Germinal center (tissue), 1 donor: ENCODE measurements at regions not wholly inside any gene's neighbourhood (a gene's known extent, or its start where the extent isn't known, plus 50 kb on each side); places are given as distances from the start of the nearest gene placed in this dataset.
"Not testable (repeated sequence)": the region's sequence is repeated elsewhere in the genome, so short reads cannot be mapped to it uniquely, and the experiment has no call there.

Experiments used
- DNase-seq: peaks from one replicate; pipeline ENCODE4 v3.0.0; 2012; ENCODE audit warnings: mixed read lengths, low spot score

- DNase-seq: not testable (repeated sequence)
Observed at GRCh38 chr11:67940440-67940839, 63.5 kb downstream of the UNC93B1 start.

DNA sequence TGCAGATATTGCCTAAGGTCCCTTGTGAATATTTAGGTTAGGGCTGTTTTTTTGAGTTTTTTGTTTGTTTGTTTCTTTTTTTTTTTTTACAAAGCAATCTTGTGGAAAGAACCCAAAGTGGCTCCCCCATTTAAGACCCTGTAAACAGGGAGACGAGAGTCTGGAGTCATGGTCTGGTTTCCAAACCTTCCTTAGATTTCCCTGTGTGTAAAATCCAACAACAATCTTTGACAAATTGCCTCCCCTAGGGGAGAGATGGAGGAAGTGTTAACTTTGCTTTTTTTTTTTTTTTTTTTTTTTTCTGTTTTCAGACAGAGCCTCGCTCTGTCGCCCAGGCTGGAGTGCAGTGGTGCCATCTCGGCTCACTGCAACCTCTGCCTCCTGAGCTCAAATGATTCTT lies 64.9 kb downstream of the UNC93B1 start:
- not testable (repeated sequence) for DNase-seq

DNA sequence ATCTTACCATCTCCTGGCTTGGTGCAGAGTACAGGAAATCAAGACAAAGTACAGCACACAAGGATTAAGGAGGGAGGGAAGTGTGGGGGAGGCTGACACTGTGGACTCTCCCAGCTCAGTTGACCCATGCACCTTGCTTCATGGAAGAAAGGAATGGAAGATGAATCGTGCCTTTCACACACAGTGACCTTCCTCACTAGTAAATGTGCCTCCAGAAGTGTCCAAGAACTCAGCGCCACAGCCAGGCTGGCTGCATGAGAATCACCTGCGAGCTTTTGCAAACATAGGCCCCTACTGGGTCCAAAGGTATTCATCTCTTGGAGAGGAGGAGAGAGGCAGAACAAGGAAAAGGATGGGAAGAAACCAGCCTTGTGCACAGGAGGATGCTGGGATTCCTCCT lies 65.5 kb downstream of the UNC93B1 start:
- not testable (repeated sequence) for DNase-seq

GRCh38 chr11:67923565-67923964 lies 80.3 kb downstream of the UNC93B1 start:
- not testable (repeated sequence) for DNase-seq

DNA sequence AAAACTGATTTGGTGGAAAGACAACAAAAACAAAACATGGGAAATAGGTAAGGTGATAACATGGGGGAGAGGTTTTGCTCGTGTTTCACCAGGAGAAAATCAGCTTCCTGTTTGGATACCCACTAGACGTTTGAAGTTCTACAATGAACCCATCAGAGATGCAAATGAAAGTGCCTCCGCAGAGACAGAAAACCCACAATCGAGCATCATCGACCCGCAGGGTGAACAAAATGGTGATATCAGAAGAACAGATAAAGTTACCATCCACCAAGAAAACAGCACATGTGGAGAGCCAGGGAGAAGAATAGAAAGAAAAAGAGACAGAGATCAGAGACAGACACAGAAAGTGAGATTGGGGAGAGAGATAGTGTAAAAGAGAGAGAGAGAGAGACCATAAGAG lies 83.4 kb downstream of the UNC93B1 start:
- DNase-seq: not testable (repeated sequence)

DNA sequence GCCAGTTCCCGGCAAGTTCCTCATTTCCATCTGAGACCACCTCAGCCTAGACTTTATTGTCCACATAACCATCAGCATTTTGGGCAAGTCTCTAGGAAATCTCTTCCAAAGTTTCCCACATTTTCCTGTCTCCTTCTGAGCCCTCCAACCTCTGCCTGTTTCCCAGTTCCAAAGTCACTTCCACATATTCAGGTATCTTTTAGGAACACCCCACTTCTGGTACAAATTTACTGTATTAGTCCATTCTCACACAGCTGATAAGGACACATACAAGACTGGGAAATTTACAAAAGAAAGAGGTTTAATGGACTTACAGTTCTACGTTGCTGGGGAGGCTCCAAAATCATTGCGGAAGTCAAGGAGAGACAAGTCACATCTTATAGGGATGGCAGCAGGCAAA lies 91.7 kb downstream of the UNC93B1 start:
- DNase-seq: not testable (repeated sequence)

GRCh38 chr11:67911211-67911610 lies 92.7 kb downstream of the UNC93B1 start:
- DNase-seq: not testable (repeated sequence)

GRCh38 chr11:67910803-67911202 lies 93.1 kb downstream of the UNC93B1 start:
- DNase-seq: not testable (repeated sequence)

GRCh38 chr11:67906969-67907368 lies 96.9 kb downstream of the UNC93B1 start:
- not testable (repeated sequence) for DNase-seq

GRCh38 chr11:67899462-67899861 lies 104.4 kb downstream of the UNC93B1 start:
- DNase-seq: not testable (repeated sequence)

DNA sequence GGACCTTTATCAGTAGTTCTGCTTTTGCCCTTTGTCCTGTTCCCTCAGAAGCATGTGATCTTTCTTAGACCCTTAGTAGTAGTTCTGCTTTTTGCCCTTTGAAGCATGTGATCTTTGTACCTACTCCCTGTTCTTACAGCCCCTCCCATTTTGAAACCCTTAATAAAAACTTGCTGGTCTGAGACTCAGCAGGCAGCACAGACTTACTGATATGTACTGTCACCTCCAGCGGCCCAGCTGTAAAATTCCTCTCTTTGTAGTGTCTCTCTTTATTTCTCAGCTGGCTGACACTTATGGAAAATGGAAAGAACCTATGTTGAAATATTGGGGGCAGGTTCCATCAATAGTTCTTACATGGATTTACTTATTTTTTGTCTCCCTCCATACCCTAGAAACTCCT lies 110.4 kb downstream of the UNC93B1 start:
- not testable (repeated sequence) for DNase-seq

DNA sequence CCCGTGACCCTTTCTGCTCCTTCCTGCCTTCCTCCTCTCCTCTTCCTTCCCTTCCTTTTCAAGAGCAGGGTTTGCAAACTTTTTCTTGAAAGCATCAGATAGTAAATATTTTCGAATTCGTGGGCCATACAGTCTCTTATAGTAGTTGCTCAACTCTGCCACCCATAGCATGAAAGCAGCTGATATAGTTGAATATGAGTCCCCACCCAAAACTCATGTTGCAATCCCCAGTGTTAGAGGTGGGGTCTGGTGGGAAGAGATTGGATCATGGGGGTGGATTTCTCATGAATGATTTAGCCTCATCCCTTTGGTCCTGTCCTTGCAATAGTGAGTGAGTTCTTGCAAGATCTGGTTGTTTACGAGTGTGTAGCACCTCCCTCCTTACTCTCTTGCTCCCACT lies 114.3 kb downstream of the UNC93B1 start:
- not testable (repeated sequence) for DNase-seq

- DNase-seq: not testable (repeated sequence)
Observed at GRCh38 chr11:67888056-67888455, 115.8 kb downstream of the UNC93B1 start.

GRCh38 chr11:67886672-67887071 lies 117.2 kb downstream of the UNC93B1 start:
- not testable (repeated sequence) for DNase-seq

DNA sequence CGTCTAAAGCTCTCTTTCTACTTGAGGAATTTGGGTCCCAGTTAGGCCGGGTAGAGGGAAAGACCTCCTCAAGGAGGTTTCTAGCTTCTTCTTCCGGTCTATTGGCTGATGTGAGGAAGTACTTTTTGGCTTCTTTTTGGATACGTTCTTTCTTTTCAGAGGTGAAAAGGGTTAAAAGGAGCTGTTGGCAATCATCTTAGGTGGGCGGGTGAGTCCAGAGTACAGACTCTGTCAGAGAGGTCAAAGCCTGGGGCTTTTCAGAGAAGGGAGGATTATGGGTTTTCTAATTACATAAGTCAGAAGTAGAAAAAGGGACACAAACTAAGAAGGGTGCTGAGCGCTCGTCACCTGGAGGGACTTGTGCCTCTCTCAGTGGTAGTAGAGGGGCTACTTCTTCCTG lies 117.7 kb downstream of the UNC93B1 start:
- not testable (repeated sequence) for DNase-seq

DNA sequence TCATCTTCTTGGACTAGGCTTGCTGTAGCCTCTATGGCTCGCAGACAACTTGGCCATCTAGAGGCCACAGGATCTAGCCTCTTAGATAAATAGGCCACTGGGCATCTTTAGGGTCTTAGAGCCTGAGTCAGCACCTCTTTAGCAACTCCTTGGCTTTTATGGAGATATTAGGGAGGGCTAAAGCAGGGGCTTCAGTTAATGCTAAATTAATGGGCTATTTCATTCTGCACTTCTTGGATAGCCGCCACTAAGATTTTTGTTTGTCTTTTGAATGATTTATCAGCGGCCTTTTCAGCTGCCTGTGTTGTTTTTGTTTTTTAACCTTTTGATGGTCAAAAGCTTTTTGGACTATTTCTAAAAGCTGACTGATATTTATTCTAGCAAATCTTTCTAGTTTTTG lies 118.3 kb downstream of the UNC93B1 start:
- DNase-seq: not testable (repeated sequence)

- DNase-seq: not testable (repeated sequence)
Observed at GRCh38 chr11:67884761-67885558, 118.9 kb downstream of the UNC93B1 start.

- DNase-seq: not testable (repeated sequence)
Observed at GRCh38 chr11:67884073-67884757, 119.7 kb downstream of the UNC93B1 start.

- DNase-seq: not testable (repeated sequence)
Observed at GRCh38 chr11:67882304-67882703, 121.6 kb downstream of the UNC93B1 start.

DNA sequence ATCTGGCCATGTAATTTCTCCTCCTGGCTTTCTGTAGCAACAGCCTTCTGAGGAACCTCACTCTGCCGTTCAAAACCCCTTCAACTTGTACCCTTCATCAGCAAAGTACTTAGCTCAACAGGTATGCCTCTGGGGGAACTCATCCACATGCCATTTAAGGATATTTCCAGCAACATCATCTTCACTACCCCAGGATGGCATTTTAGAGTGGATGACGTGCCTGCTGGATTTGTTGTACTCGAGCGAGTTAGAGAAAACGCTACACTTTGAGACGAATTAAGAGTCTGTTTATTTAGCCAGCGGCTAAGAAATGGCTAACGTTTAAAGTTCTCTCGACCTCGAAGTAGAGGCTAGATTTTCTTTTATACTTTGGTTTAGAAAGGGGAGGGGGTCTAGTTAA lies 122.1 kb downstream of the UNC93B1 start:
- not testable (repeated sequence) for DNase-seq

- DNase-seq: not testable (repeated sequence)
Observed at GRCh38 chr11:67880594-67881196, 123.2 kb downstream of the UNC93B1 start.

DNA sequence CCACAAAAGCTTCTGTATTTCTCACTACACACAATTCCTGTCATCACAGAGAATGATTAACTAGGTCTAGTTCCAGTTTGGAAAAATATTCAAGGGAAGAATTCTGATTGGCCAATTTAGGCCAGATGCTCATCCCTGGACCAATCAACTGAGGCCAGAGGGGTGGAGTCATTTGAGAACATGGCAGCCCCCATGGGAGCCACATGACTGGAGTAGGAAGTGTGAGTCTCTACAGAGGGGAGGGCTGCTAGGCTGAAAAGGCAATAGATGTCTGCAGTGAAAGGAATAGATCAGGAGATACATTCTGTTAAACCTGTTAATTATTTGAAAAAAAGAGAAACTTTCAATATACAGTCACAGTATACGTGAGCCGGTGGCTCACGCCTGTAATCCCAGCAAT lies 125.2 kb downstream of the UNC93B1 start:
- DNase-seq: not testable (repeated sequence)

GRCh38 chr11:67877316-67877715 lies 126.6 kb downstream of the UNC93B1 start:
- not testable (repeated sequence) for DNase-seq
